HFFc6 (cell line): ENCODE measurements at regions not wholly inside any gene's neighbourhood (a gene's known extent, or its start where the extent isn't known, plus 50 kb on each side); places are given as distances from the start of the nearest gene placed in this dataset.
"Not testable (repeated sequence)": the region's sequence is repeated elsewhere in the genome, so short reads cannot be mapped to it uniquely, and the experiment has no call there.

Source experiments
- DNase-seq: peaks from one replicate; pipeline ENCODE4 v3.0.0-alpha.2; 2018
- H3K27ac Mint-ChIP-seq: 2 replicates; pipeline ENCODE4 v1.8.0; 2020; ENCODE audit warnings: mild to moderate bottlenecking, mixed read lengths
- H3K27me3 Mint-ChIP-seq: 2 replicates; pipeline ENCODE4 v1.8.0; 2021; ENCODE audit warnings: mild to moderate bottlenecking, moderate library complexity, mixed read lengths; ENCODE audit not compliant: insufficient read depth
- H3K36me3 Mint-ChIP-seq: 2 replicates; pipeline ENCODE4 v1.8.0; 2021; ENCODE audit warnings: low read depth, mixed read lengths
- H3K4me1 Mint-ChIP-seq: 2 replicates; pipeline ENCODE4 v1.8.0; 2020; ENCODE audit warnings: low read depth, mixed read lengths
- H3K4me3 Mint-ChIP-seq: 2 replicates; pipeline ENCODE4 v1.8.0; 2020; ENCODE audit warnings: mild to moderate bottlenecking, moderate library complexity, mixed read lengths
- H3K9me3 Mint-ChIP-seq: 2 replicates; pipeline ENCODE4 v1.8.0; 2020; ENCODE audit warnings: mild to moderate bottlenecking, mixed read lengths
- CTCF ChIP-seq: fragments of 200-600 bp; sonication (generic); IDR thresholded peaks from 2 replicates; pipeline ENCODE4 v1.5.0; 2021; ENCODE audit warnings: antibody characterized with exemption, mild to moderate bottlenecking

- DNase-seq: no peak
- H3K36me3 Mint-ChIP-seq: no peaks in the 10 kb centered on the region
- no peak for TF ChIP-seq CTCF
- no peak overlapping the region for H3K27ac Mint-ChIP-seq
- H3K27me3 Mint-ChIP-seq: peaks cover 34% of the 10 kb centered on the region
- H3K4me3 Mint-ChIP-seq: no peak overlapping the region
- H3K4me1 Mint-ChIP-seq: peaks cover 7% of the 10 kb centered on the region
- no peaks in the 10 kb centered on the region for H3K9me3 Mint-ChIP-seq
These were observed 228.2 kb downstream of the OPA1 start for GRCh38 chr3:193821151-193821668.

- Mint-ChIP-seq H3K27me3 (peaks cover 38% of the 10 kb centered on the region), H3K36me3 (no peaks in the 10 kb centered on the region), H3K4me3 (no peak overlapping the region), H3K27ac (no peak overlapping the region), H3K9me3 (no peaks in the 10 kb centered on the region), H3K4me1 (0 out of 2 replicates have a peak, but pooled peaks cover 6% of the 10 kb centered on the region)
- DNase-seq: no peak
- TF ChIP-seq CTCF: no peak
These were observed 229.6 kb downstream of the OPA1 start for GRCh38 chr3:193822492-193823212.

GRCh38 chr3:193823213-193823605 lies 230.2 kb downstream of the OPA1 start:
- DNase-seq, H3K4me3 Mint-ChIP-seq, H3K4me1 Mint-ChIP-seq, H3K27ac Mint-ChIP-seq, H3K9me3 Mint-ChIP-seq, H3K36me3 Mint-ChIP-seq: not testable (repeated sequence)
- H3K27me3 Mint-ChIP-seq: peaks cover 41% of the 10 kb centered on the region

GRCh38 chr3:193824365-193824764 lies 231.4 kb downstream of the OPA1 start:
- Mint-ChIP-seq H3K27ac (no peak overlapping the region), H3K4me3 (no peak overlapping the region), H3K36me3 (no peaks in the 10 kb centered on the region), H3K27me3 (peaks cover 40% of the 10 kb centered on the region), H3K4me1 (0 out of 2 replicates have a peak, but pooled peaks cover 6% of the 10 kb centered on the region), H3K9me3 (no peaks in the 10 kb centered on the region)
- no peak for TF ChIP-seq CTCF
- no peak for DNase-seq

- no peak for DNase-seq
- no peak overlapping the region for H3K27ac Mint-ChIP-seq
- H3K36me3 Mint-ChIP-seq: no peaks in the 10 kb centered on the region
- no peak for TF ChIP-seq CTCF
- H3K4me1 Mint-ChIP-seq: 0 out of 2 replicates have a peak, but pooled peaks cover 6% of the 10 kb centered on the region
- no peaks in the 10 kb centered on the region for H3K9me3 Mint-ChIP-seq
- H3K4me3 Mint-ChIP-seq: no peak overlapping the region
- H3K27me3 Mint-ChIP-seq: peaks cover 34% of the 10 kb centered on the region
These were observed 232.6 kb downstream of the OPA1 start for GRCh38 chr3:193825617-193826016.

GRCh38 chr3:193826159-193826795 lies 233.3 kb downstream of the OPA1 start:
- Mint-ChIP-seq H3K4me3 (peak overlapping the region; percentile 51), H3K36me3 (no peaks in the 10 kb centered on the region), H3K4me1 (0 out of 2 replicates have a peak, but pooled peaks cover 6% of the 10 kb centered on the region), H3K9me3 (no peaks in the 10 kb centered on the region), H3K27me3 (peaks cover 31% of the 10 kb centered on the region), H3K27ac (no peak overlapping the region)
- DNase-seq: peak; percentile 53
- TF ChIP-seq CTCF: peak; percentile 38
